GM18870 (cell line): ENCODE measurements at regions not wholly inside any gene's neighbourhood (a gene's known extent, or its start where the extent isn't known, plus 50 kb on each side); places are given as distances from the start of the nearest gene placed in this dataset.

Experiments used
- ATAC-seq: cut with Tn5 transposase; IDR thresholded peaks from one replicate; pipeline ENCODE4 v1.9.1; 2021; ENCODE audit warnings: moderate library complexity; ENCODE audit not compliant: unreplicated experiment

DNA sequence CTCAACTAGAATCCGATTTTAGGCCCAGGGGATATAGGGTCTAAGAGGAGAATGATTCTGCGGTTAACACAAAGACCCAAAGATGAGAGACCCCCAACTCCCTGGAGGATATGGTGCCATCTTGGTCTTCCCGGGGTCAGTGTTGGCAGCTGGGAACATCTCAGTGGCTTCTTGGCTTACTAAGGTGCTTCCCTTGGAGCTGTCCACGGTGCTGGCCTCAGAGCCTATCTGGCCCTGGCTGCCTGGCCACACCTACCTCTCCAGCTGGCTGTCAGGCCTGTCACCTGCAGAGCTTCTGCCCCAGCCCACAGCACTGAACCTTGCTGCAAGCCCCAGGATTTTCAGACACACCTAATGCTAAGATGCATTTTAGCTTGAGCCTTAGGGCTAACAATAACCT lies 70.7 kb upstream of the THY1 start:
- no peak for ATAC-seq

- no peak for ATAC-seq
Measured at GRCh38 chr11:119491753-119492510, 69.0 kb upstream of the THY1 start.

DNA sequence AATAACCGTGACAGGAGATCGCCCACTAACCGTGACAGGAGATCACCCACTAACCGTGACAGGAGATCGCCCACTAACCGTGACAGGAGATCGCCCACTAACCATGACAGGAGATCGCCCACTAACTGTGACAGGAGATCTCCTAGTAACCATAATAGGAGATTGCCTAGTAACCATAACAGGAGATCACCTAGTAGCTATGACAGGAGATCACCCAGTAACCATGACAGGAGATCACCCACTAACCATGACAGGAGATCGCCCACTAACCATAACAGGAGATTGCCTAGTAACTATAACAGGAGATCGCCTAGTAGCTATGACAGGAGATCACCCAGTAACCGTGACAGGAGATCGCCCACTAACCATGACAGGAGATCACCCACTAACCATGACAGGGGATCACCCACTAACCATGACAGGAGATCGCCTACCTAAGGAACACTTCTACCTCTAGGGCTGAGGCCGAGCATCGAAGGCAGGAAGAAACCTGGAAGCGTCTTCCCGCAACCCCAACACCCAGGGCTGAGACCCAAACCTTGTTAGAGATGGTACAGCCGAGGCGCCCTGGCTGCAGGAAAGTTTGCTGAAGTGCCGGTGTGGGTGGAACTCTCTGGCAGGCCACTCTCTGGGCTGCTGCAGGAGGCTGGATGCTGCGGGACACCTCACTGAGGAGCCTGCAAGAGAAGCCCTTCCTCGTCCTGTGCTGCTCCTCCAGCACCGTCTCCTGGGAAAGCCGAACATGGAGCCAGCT lies 67.5 kb upstream of the THY1 start:
- ATAC-seq: no peak

- ATAC-seq: no peak
Measured at GRCh38 chr11:119489087-119489486, 66.1 kb upstream of the THY1 start.

GRCh38 chr11:119488256-119488995 lies 65.5 kb upstream of the THY1 start:
- ATAC-seq: no peak

DNA sequence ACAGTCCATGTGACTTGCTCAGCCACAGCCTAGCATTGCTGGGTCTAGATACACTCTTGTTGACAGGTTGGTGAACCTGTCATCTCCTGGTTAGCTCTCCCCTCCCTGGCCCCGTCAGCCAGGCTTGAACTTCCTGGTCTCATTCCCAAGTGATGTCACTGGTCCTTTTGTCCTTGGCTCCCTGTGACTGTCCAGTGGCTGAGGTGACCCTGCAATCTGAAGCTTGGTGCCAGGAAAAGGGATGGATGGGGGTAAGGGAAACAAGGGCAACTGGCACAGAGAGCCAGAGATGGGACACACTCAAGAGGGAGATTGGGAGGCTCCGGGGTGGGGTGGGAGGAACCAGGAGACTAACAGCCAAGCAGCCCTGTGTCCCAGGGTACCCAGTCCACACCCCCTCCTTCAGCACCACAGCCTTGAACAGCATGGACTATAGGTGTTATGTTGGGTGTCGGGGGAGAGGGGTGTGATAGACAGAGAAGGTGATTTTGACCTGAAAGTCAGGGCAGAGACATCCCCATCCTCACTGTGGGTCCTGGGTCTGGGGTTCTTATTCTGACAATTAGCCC lies 63.8 kb upstream of the THY1 start:
- no peak for ATAC-seq

DNA sequence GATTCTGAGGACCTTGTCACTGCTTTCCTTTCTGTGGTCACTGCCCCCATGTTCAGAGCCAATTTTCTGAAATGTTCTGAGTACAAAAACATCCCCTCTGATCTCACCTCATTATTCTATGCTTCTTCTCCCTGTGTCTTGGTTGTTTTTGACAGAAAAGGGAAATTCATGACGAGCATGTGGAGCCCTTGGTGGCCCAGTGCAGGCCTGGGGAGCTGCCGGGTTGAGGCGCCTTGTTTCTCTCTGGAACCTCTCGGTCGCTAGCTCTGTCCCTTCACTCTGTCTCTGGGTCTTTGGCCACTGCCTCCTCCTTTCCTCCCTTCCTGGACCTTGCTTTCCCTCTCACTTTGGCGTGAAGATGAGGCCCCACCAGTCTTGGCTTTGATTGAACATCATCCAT lies 63.0 kb upstream of the THY1 start:
- no peak for ATAC-seq

GRCh38 chr11:119484741-119485605 lies 62.0 kb upstream of the THY1 start:
- no peak for ATAC-seq

GRCh38 chr11:119483881-119484371 lies 61.0 kb upstream of the THY1 start:
- ATAC-seq: no peak

DNA sequence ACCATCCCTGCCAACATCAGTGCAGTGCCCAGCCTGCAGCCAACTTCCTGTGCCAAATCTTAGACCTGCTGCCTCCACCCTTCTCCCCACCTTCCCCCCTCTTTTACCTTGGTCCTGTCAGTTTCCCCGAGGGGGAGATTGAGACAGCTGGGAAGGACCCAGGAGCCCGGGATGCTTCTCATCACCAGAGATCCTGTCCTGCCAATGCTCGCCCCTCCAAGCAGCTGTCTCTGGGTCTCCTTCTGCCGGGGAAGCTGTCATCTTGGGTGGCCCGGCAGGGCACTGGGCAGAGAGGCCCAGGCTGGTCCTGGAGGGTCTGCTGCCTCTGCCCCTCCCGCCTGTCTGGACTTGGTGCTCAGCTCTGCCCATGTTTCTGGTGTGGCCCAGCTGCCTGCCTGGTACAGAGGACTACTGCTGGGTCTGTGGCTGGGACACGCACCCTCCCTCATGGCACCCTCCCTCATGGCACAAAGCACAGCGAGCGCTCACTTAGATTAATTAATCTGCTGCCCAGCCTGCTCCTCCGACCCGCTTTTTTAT lies 60.4 kb upstream of the THY1 start:
- ATAC-seq: no peak

- no peak for ATAC-seq
Measured at GRCh38 chr11:119482521-119483011, 59.6 kb upstream of the THY1 start.

DNA sequence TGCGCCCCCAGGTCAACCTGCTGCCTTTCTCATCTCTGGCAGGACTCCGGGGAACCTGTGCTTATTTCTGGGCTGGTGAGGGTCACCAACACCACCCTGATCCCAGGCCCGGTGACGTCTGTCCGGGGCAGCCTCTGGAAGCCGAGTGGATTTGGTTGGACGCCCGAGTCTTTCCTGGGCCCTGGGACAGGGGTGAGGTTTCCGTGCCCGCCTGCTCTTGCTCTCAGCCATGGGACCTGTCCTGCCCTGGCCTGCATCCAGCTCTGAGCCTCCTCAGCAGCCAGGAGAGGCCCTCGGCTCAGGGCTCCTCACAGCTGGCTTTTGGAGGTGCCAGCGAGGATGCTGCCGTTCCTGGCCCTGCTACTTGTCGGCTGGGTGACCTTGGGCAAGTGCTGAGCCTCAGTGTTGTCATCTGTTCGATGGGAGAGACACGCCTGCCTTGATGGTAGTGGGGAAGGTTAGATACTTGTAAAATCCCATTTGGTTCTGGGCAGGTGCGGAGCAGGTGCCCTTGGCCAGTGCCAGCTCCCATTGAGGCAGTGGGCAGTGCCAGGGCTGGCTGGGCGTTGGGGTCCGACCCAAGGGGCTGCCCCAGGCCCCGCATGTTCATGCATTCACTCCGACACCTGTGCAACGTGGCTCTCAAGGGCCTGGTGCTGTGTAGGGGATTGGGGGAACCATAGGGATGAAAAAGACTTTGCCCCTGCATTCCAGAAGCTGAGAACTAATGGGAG lies 58.9 kb upstream of the THY1 start:
- ATAC-seq: no peak

GRCh38 chr11:119481021-119481666 lies 58.2 kb upstream of the THY1 start:
- ATAC-seq: no peak

DNA sequence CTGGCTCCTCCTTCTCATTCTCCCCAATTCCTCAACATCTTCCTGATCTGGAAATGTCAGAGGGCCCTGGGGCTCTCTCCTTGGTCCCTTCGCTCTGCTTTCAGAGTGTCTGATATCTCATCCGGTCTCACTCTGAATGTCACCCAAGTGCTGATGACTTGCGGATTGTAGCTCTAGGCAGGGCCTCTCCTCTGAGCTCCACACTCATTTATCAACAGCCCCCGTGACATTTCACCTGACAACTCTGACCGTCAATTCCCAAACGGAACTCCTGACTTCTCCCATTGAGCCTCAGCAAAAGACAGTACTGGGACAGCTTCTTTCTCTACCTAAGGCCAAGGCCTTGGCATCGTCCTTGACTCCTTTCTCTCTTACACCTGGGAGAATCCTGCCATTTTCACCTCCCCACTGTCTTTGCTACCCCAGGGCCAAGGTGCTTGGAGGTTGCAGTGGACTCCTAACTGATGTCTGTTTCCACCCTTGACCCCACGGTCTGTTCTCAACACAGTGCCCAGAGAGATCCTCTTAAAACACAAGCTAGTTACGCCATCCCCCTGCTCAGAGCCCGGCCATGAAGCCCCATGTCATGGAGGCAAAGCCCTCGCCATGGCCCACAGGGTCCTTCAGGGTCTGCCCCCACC lies 57.5 kb upstream of the THY1 start:
- ATAC-seq: no peak

DNA sequence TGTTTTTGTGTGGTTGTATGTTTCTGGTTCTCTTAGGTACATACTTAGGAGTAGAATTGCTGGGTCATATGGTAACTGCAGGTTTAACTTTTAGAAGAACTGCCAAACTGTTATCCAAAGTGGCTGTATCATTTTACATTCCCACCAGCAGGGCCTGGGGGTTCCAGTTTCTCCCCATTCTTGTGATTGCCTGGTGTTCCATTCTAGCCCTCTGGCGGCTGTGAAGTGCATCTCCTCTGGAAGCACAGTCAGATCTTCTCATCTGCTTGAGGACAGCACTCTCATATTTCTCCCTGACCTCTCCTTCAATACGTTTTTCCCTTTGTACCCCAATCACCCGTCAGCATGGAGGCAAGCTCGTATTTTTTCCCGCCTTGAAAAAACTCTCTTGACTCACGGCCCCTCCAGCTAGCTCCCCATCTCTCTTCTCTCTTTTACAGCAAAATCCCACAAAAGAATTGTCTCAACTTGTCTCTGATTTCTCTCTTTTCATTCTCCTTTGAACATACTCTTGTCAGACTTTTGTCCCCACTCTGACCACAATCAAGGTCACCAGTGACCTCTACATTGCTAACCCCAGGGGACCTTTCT lies 56.8 kb upstream of the THY1 start:
- no peak for ATAC-seq

GRCh38 chr11:119478711-119479285 lies 55.8 kb upstream of the THY1 start:
- no peak for ATAC-seq

GRCh38 chr11:119476666-119477331 lies 53.8 kb upstream of the THY1 start:
- no peak for ATAC-seq
